ENCODE measurements at regions not wholly inside any gene's neighbourhood (a gene's known extent, or its start where the extent isn't known, plus 50 kb on each side); places are given as distances from the start of the nearest gene placed in this dataset.

- peak in 1 of 2 donors; percentile 68 for ATAC-seq
- no peaks in the 10 kb centered on the region for H3K9me3 ChIP-seq (ENCODE audit: control insufficient read depth, low read length)
- intact Hi-C loops (cut with DNase I): no loop called here
- H3K4me1 ChIP-seq (ENCODE audit: control insufficient read depth, insufficient read depth, low read length): no peaks in the 10 kb centered on the region
- no peak overlapping the region for H3K4me3 ChIP-seq (ENCODE audit: low read length)
- DNase-seq: peak in 1 of 3 donors; percentile 43
- no peaks in the 10 kb centered on the region for H3K27me3 ChIP-seq (ENCODE audit: control insufficient read depth, insufficient read depth)
- WGBS: 67% methylated on average over 6 of the region's 6 CpGs
- H3K27ac ChIP-seq (ENCODE audit: low read length): no peak overlapping the region
These were observed 264.7 kb downstream of the C16orf95 start for GRCh38 chr16:87052506-87052905.

- ATAC-seq (peak; percentile 15 to 62), DNase-seq (peak in 1 of 3 donors; percentile 52)
- 46% methylated on average over 39 of the region's 39 CpGs for WGBS
- intact Hi-C loops (cut with DNase I): no loop called here
- no peaks in the 10 kb centered on the region for H3K4me1 ChIP-seq (ENCODE audit: control insufficient read depth, insufficient read depth, low read length)
- no peaks in the 10 kb centered on the region for H3K9me3 ChIP-seq (ENCODE audit: control insufficient read depth, low read length)
- H3K27ac ChIP-seq (ENCODE audit: low read length): no peak overlapping the region
- H3K27me3 ChIP-seq (ENCODE audit: control insufficient read depth, insufficient read depth): no peaks in the 10 kb centered on the region
- H3K4me3 ChIP-seq (ENCODE audit: low read length): no peak overlapping the region
These were observed 263.9 kb downstream of the C16orf95 start for GRCh38 chr16:87053016-87053982.

- Histone ChIP-seq H3K9me3 (ENCODE audit: control insufficient read depth, low read length) (no peaks in the 10 kb centered on the region), H3K27me3 (ENCODE audit: control insufficient read depth, insufficient read depth) (no peaks in the 10 kb centered on the region), H3K4me1 (ENCODE audit: control insufficient read depth, insufficient read depth, low read length) (no peaks in the 10 kb centered on the region), H3K27ac (ENCODE audit: low read length) (no peak overlapping the region), H3K4me3 (ENCODE audit: low read length) (no peak overlapping the region)
- intact Hi-C loops (cut with DNase I): no loop called here
- 90% methylated on average over 5 of the region's 5 CpGs for WGBS
- DNase-seq: no peak
- ATAC-seq: no peak
These were observed 263.0 kb downstream of the C16orf95 start for GRCh38 chr16:87054154-87054553.

GRCh38 chr16:87054856-87055255 is 262.3 kb downstream of the C16orf95 start:
- H3K9me3 ChIP-seq (ENCODE audit: control insufficient read depth, low read length): no peaks in the 10 kb centered on the region
- no peak overlapping the region for H3K4me3 ChIP-seq (ENCODE audit: low read length)
- no peaks in the 10 kb centered on the region for H3K27me3 ChIP-seq (ENCODE audit: control insufficient read depth, insufficient read depth)
- no peaks in the 10 kb centered on the region for H3K4me1 ChIP-seq (ENCODE audit: control insufficient read depth, insufficient read depth, low read length)
- H3K27ac ChIP-seq (ENCODE audit: low read length): no peak overlapping the region
- no peak for DNase-seq
- ATAC-seq: no peak
- intact Hi-C loops (cut with DNase I): no loop called here
- WGBS: 77% methylated on average over 4 of the region's 4 CpGs

- Histone ChIP-seq H3K27ac (ENCODE audit: low read length) (no peak overlapping the region), H3K27me3 (ENCODE audit: control insufficient read depth, insufficient read depth) (no peaks in the 10 kb centered on the region), H3K4me1 (ENCODE audit: control insufficient read depth, insufficient read depth, low read length) (no peaks in the 10 kb centered on the region), H3K4me3 (ENCODE audit: low read length) (no peak overlapping the region), H3K9me3 (ENCODE audit: control insufficient read depth, low read length) (no peaks in the 10 kb centered on the region)
- intact Hi-C loops (cut with DNase I): no loop called here
- peak in 1 of 3 donors; percentile 37 for DNase-seq
- 79% methylated on average over 4 of the region's 4 CpGs for WGBS
- ATAC-seq: no peak
These were observed 261.1 kb downstream of the C16orf95 start for GRCh38 chr16:87056083-87056482.

GRCh38 chr16:87056551-87056950 is 260.6 kb downstream of the C16orf95 start:
- DNase-seq (no peak), ATAC-seq (no peak)
- H3K4me1 ChIP-seq (ENCODE audit: control insufficient read depth, insufficient read depth, low read length): no peaks in the 10 kb centered on the region
- intact Hi-C loops (cut with DNase I): no loop called here
- H3K27me3 ChIP-seq (ENCODE audit: control insufficient read depth, insufficient read depth): no peaks in the 10 kb centered on the region
- H3K4me3 ChIP-seq (ENCODE audit: low read length): no peak overlapping the region
- H3K9me3 ChIP-seq (ENCODE audit: control insufficient read depth, low read length): no peaks in the 10 kb centered on the region
- 80% methylated on average over 15 of the region's 15 CpGs for WGBS
- no peak overlapping the region for H3K27ac ChIP-seq (ENCODE audit: low read length)

GRCh38 chr16:87057211-87057881 is 259.8 kb downstream of the C16orf95 start:
- H3K4me3 ChIP-seq (ENCODE audit: low read length): no peak overlapping the region
- intact Hi-C loops (cut with DNase I): no loop called here
- DNase-seq (peak in 1 of 3 donors; percentile 37), ATAC-seq (no peak)
- H3K9me3 ChIP-seq (ENCODE audit: control insufficient read depth, low read length): no peaks in the 10 kb centered on the region
- H3K4me1 ChIP-seq (ENCODE audit: control insufficient read depth, insufficient read depth, low read length): no peaks in the 10 kb centered on the region
- whole genome bisulfite sequencing: 88% methylated on average over 26 of the region's 26 CpGs
- H3K27me3 ChIP-seq (ENCODE audit: control insufficient read depth, insufficient read depth): no peaks in the 10 kb centered on the region
- H3K27ac ChIP-seq (ENCODE audit: low read length): no peak overlapping the region

- Histone ChIP-seq H3K4me3 (ENCODE audit: low read length) (no peak overlapping the region), H3K27ac (ENCODE audit: low read length) (no peak overlapping the region), H3K4me1 (ENCODE audit: control insufficient read depth, insufficient read depth, low read length) (no peaks in the 10 kb centered on the region), H3K27me3 (ENCODE audit: control insufficient read depth, insufficient read depth) (no peaks in the 10 kb centered on the region), H3K9me3 (ENCODE audit: control insufficient read depth, low read length) (no peaks in the 10 kb centered on the region)
- ATAC-seq (no peak), DNase-seq (no peak)
- intact Hi-C loops (cut with DNase I): no loop called here
- 94% methylated on average over 26 of the region's 26 CpGs for WGBS
These were observed 259.1 kb downstream of the C16orf95 start for GRCh38 chr16:87057951-87058560.

GRCh38 chr16:87058728-87059250 is 258.4 kb downstream of the C16orf95 start:
- DNase-seq: peak in 1 of 3 donors; percentile 57
- H3K9me3 ChIP-seq (ENCODE audit: control insufficient read depth, low read length): no peaks in the 10 kb centered on the region

GRCh38 chr16:87060034-87060986 is 256.9 kb downstream of the C16orf95 start:
- Histone ChIP-seq H3K9me3 (ENCODE audit: control insufficient read depth, low read length) (no peaks in the 10 kb centered on the region), H3K4me1 (ENCODE audit: control insufficient read depth, insufficient read depth, low read length) (no peaks in the 10 kb centered on the region), H3K27me3 (ENCODE audit: control insufficient read depth, insufficient read depth) (no peaks in the 10 kb centered on the region), H3K4me3 (ENCODE audit: low read length) (no peak overlapping the region), H3K27ac (ENCODE audit: low read length) (no peak overlapping the region)
- intact Hi-C loops (cut with DNase I): loop anchor here (5.0 to 10.0 kb wide), 3 partner anchors 214 to 498 kb away; no protein-coding TSS in a partner anchor
- WGBS: 56% methylated on average over 16 of the region's 16 CpGs
- DNase-seq (peak in 1 of 3 donors; percentile 62), ATAC-seq (peak; percentile 39 to 41)

More at GRCh38 chr16:87058728-87059250, 258.4 kb downstream of the C16orf95 start:
- 94% methylated on average over 17 of the region's 17 CpGs for WGBS
- Histone ChIP-seq H3K4me1 (ENCODE audit: control insufficient read depth, insufficient read depth, low read length) (no peaks in the 10 kb centered on the region), H3K27ac (ENCODE audit: low read length) (no peak overlapping the region), H3K27me3 (ENCODE audit: control insufficient read depth, insufficient read depth) (no peaks in the 10 kb centered on the region), H3K4me3 (ENCODE audit: low read length) (no peak overlapping the region)
- ATAC-seq: no peak
- intact Hi-C loops (cut with DNase I): no loop called here

Data from right cardiac atrium (tissue), 5 donors.